ENCODE measurements at regions not wholly inside any gene's neighbourhood (a gene's known extent, or its start where the extent isn't known, plus 50 kb on each side); places are given as distances from the start of the nearest gene placed in this dataset.

- TF ChIP-seq EZH2 (IDR thresholded peaks at IDR 0.05; ENCODE audit: low read depth, unreplicated experiment) (no peak), POLR2AphosphoS5 (IDR thresholded peaks at IDR 0.05; ENCODE audit: low read depth) (no peak), CTCF (conservative IDR thresholded peaks at IDR 0.05; ENCODE audit: low read depth in 2 of 2) (no peak), EZH2phosphoT487 (IDR thresholded peaks at IDR 0.05; ENCODE audit: unreplicated experiment) (no peak), STAT1 (IDR thresholded peaks at IDR 0.05; ENCODE audit: unreplicated experiment) (no peak), JUNB (IDR thresholded peaks at IDR 0.05; ENCODE audit: unreplicated experiment) (no peak), REST (IDR thresholded peaks at IDR 0.05; ENCODE audit: unreplicated experiment) (no peak), ZNF331 (CRISPR knock-in tag; IDR thresholded peaks at IDR 0.05; ENCODE audit: low read depth) (no peak), ETS1 (IDR thresholded peaks at IDR 0.05) (no peak)
Measured at GRCh38 chr3:72127224-72127612, 342.3 kb upstream of the PROK2 start.
